ENCODE measurements at regions not wholly inside any gene's neighbourhood (a gene's known extent, or its start where the extent isn't known, plus 50 kb on each side); places are given as distances from the start of the nearest gene placed in this dataset.

- Mint-ChIP-seq H3K9me3 (ENCODE audit: unreplicated experiment) (no peaks in the 10 kb centered on the region), H3K4me1 (ENCODE audit: low read depth, unreplicated experiment) (no peaks in the 10 kb centered on the region), H3K4me3 (ENCODE audit: unreplicated experiment) (no peak overlapping the region), H3K36me3 (ENCODE audit: low read depth, unreplicated experiment) (no peaks in the 10 kb centered on the region), H3K27ac (ENCODE audit: unreplicated experiment) (no peak overlapping the region), H3K27me3 (ENCODE audit: low read depth, unreplicated experiment) (peaks cover 3% of the 10 kb centered on the region)
- no peak overlapping the region for H2AFZ ChIP-seq (ENCODE audit: low read depth, low read length)
- H3K9ac ChIP-seq (ENCODE audit: low read length), result no peak overlapping the region
- no peak overlapping the region for H3K4me2 ChIP-seq (ENCODE audit: low read length)
- H3K36me3 ChIP-seq (ENCODE audit: insufficient read depth, low read length), result no peaks in the 10 kb centered on the region
- H4K20me1 ChIP-seq (ENCODE audit: insufficient read depth, low read length), result no peaks in the 10 kb centered on the region
- no peaks in the 10 kb centered on the region for H3K79me2 ChIP-seq (ENCODE audit: insufficient read depth, low read length)
- no peaks in the 10 kb centered on the region for H3K27me3 ChIP-seq (ENCODE audit: insufficient read depth, low read length)
- FAIRE-seq, result no peak
- no peak for DNase-seq (ENCODE audit: low read depth)
- H3K9me3 ChIP-seq (ENCODE audit: insufficient read depth, low read depth, low read length), result no peaks in the 10 kb centered on the region
- H3K4me3 ChIP-seq (ENCODE audit: insufficient read depth, low read depth, low read length), result no peak overlapping the region
- TF ChIP-seq EZH2 (IDR thresholded peaks at IDR 0.05; ENCODE audit: insufficient read depth, low read length), result no peak
- TF ChIP-seq CTCF (IDR thresholded peaks at IDR 0.05; ENCODE audit: insufficient read depth, low read depth, low read length), result no peak
- no peaks in the 10 kb centered on the region for H3K4me1 ChIP-seq (ENCODE audit: insufficient read depth, low read length)
- no peak overlapping the region for H3K27ac ChIP-seq (ENCODE audit: low read depth, low read length)
These were observed 182.6 kb downstream of the CAAP1 start for GRCh38 chr9:26710008-26710407.

- Histone ChIP-seq H2AFZ (ENCODE audit: low read depth, low read length) (no peak overlapping the region), H3K9ac (ENCODE audit: low read length) (no peak overlapping the region), H3K36me3 (ENCODE audit: insufficient read depth, low read length) (no peaks in the 10 kb centered on the region), H3K27ac (ENCODE audit: low read depth, low read length) (no peak overlapping the region), H3K79me2 (ENCODE audit: insufficient read depth, low read length) (no peaks in the 10 kb centered on the region), H3K9me3 (ENCODE audit: insufficient read depth, low read depth, low read length) (no peaks in the 10 kb centered on the region), H3K4me2 (ENCODE audit: low read length) (no peak overlapping the region), H3K27me3 (ENCODE audit: insufficient read depth, low read length) (no peaks in the 10 kb centered on the region), H3K4me1 (ENCODE audit: insufficient read depth, low read length) (no peaks in the 10 kb centered on the region), H3K4me3 (ENCODE audit: insufficient read depth, low read depth, low read length) (no peak overlapping the region), H4K20me1 (ENCODE audit: insufficient read depth, low read length) (no peaks in the 10 kb centered on the region)
- H3K36me3 Mint-ChIP-seq (ENCODE audit: low read depth, unreplicated experiment), result no peaks in the 10 kb centered on the region
- H3K9me3 Mint-ChIP-seq (ENCODE audit: unreplicated experiment), result no peaks in the 10 kb centered on the region
- no peak for TF ChIP-seq EZH2 (IDR thresholded peaks at IDR 0.05; ENCODE audit: insufficient read depth, low read length)
- TF ChIP-seq CTCF (IDR thresholded peaks at IDR 0.05; ENCODE audit: insufficient read depth, low read depth, low read length), result no peak
- no peak for DNase-seq (ENCODE audit: low read depth)
- H3K27me3 Mint-ChIP-seq (ENCODE audit: low read depth, unreplicated experiment), result peaks cover 3% of the 10 kb centered on the region
- H3K4me3 Mint-ChIP-seq (ENCODE audit: unreplicated experiment), result no peak overlapping the region
- H3K4me1 Mint-ChIP-seq (ENCODE audit: low read depth, unreplicated experiment), result no peaks in the 10 kb centered on the region
- H3K27ac Mint-ChIP-seq (ENCODE audit: unreplicated experiment), result no peak overlapping the region
- FAIRE-seq, result no peak
These were observed 186.4 kb downstream of the CAAP1 start for GRCh38 chr9:26706223-26706622.

GRCh38 chr9:26695298-26695622 lies 197.3 kb downstream of the CAAP1 start:
- Histone ChIP-seq H3K4me1 (ENCODE audit: insufficient read depth, low read length) (no peaks in the 10 kb centered on the region), H3K4me3 (ENCODE audit: insufficient read depth, low read depth, low read length) (no peak overlapping the region), H3K27ac (ENCODE audit: low read depth, low read length) (no peak overlapping the region), H3K79me2 (ENCODE audit: insufficient read depth, low read length) (no peaks in the 10 kb centered on the region), H3K27me3 (ENCODE audit: insufficient read depth, low read length) (no peaks in the 10 kb centered on the region), H3K36me3 (ENCODE audit: insufficient read depth, low read length) (no peaks in the 10 kb centered on the region), H3K4me2 (ENCODE audit: low read length) (no peak overlapping the region), H3K9ac (ENCODE audit: low read length) (no peak overlapping the region), H2AFZ (ENCODE audit: low read depth, low read length) (no peak overlapping the region), H4K20me1 (ENCODE audit: insufficient read depth, low read length) (no peaks in the 10 kb centered on the region), H3K9me3 (ENCODE audit: insufficient read depth, low read depth, low read length) (no peaks in the 10 kb centered on the region)
- DNase-seq (ENCODE audit: low read depth), result no peak
- no peak overlapping the region for H3K4me3 Mint-ChIP-seq (ENCODE audit: unreplicated experiment)
- no peak overlapping the region for H3K27ac Mint-ChIP-seq (ENCODE audit: unreplicated experiment)
- FAIRE-seq, result no peak
- H3K36me3 Mint-ChIP-seq (ENCODE audit: low read depth, unreplicated experiment), result no peaks in the 10 kb centered on the region
- H3K4me1 Mint-ChIP-seq (ENCODE audit: low read depth, unreplicated experiment), result no peaks in the 10 kb centered on the region
- peaks cover 9% of the 10 kb centered on the region for H3K9me3 Mint-ChIP-seq (ENCODE audit: unreplicated experiment)
- H3K27me3 Mint-ChIP-seq (ENCODE audit: low read depth, unreplicated experiment), result no peaks in the 10 kb centered on the region
- TF ChIP-seq CTCF (IDR thresholded peaks at IDR 0.05; ENCODE audit: insufficient read depth, low read depth, low read length) (no peak), EZH2 (IDR thresholded peaks at IDR 0.05; ENCODE audit: insufficient read depth, low read length) (no peak)
